ENCODE measurements at regions not wholly inside any gene's neighbourhood (a gene's known extent, or its start where the extent isn't known, plus 50 kb on each side); places are given as distances from the start of the nearest gene placed in this dataset.

DNA sequence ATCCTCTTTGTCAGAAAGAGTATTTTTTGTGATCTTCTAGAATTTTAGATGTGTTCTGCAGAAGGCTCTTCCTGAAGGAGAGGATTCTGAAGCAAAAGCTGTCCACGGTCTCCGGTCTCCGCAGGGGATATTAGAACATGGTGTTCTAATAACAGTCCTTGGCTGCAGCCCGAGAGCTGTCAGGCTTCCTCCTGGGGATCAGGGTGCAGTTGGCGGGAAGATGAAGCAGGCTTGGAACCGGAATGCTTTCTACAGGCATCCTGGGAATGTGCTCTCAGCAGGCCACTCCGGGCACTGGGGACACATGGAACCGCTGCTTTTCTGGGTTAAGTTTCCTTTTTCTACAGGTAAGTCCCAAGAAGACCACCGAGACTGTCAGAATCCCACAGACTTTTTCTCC, 118.6 kb upstream of the PARD3 start:
- TF ChIP-seq, protein P1, sequence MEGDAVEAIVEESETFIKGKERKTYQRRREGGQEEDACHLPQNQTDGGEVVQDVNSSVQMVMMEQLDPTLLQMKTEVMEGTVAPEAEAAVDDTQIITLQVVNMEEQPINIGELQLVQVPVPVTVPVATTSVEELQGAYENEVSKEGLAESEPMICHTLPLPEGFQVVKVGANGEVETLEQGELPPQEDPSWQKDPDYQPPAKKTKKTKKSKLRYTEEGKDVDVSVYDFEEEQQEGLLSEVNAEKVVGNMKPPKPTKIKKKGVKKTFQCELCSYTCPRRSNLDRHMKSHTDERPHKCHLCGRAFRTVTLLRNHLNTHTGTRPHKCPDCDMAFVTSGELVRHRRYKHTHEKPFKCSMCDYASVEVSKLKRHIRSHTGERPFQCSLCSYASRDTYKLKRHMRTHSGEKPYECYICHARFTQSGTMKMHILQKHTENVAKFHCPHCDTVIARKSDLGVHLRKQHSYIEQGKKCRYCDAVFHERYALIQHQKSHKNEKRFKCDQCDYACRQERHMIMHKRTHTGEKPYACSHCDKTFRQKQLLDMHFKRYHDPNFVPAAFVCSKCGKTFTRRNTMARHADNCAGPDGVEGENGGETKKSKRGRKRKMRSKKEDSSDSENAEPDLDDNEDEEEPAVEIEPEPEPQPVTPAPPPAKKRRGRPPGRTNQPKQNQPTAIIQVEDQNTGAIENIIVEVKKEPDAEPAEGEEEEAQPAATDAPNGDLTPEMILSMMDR (IDR thresholded peaks at IDR 0.05): no peak
- TF ChIP-seq POLR2A (IDR thresholded peaks at IDR 0.05): no peak
- DNase-seq (peak in 1 of 3 donors; percentile 57), ATAC-seq (peak in 3 of 4 donors; percentile 17 to 47 (median 33))
- Histone ChIP-seq H3K36me3 (no peaks in the 10 kb centered on the region), H3K9me3 (no peaks in the 10 kb centered on the region), H3K4me1 (no peaks in the 10 kb centered on the region), H3K27ac (no peak overlapping the region), H3K27me3 (no peaks in the 10 kb centered on the region), H3K4me3 (no peak overlapping the region)
- WGBS (ENCODE audit: insufficient coverage, low coverage, low lambda C conversion rate, missing lambda C conversion rate): 49% methylated on average over 7 of the region's 9 CpGs
- intact Hi-C loops (cut with DNase I): no loop called here

- Histone ChIP-seq H3K4me1 (no peaks in the 10 kb centered on the region), H3K27ac (no peak overlapping the region), H3K27me3 (no peaks in the 10 kb centered on the region), H3K4me3 (no peak overlapping the region), H3K36me3 (no peaks in the 10 kb centered on the region), H3K9me3 (no peaks in the 10 kb centered on the region)
- intact Hi-C loops (cut with DNase I): no loop called here
- WGBS (ENCODE audit: insufficient coverage, low coverage, low lambda C conversion rate, missing lambda C conversion rate): 86% methylated on average over 10 of the region's 12 CpGs
- ATAC-seq: no peak
- no peak for DNase-seq
- TF ChIP-seq POLR2A (IDR thresholded peaks at IDR 0.05): no peak
These were observed 117.1 kb upstream of the PARD3 start for GRCh38 chr10:34932235-34932634.

GRCh38 chr10:34931216-34931615, 116.1 kb upstream of the PARD3 start:
- 68% methylated on average over 5 of the region's 5 CpGs for WGBS (ENCODE audit: insufficient coverage, low coverage, low lambda C conversion rate, missing lambda C conversion rate)
- no peaks in the 10 kb centered on the region for H3K9me3 ChIP-seq
- H3K4me1 ChIP-seq: no peaks in the 10 kb centered on the region
- H3K27ac ChIP-seq: no peak overlapping the region
- intact Hi-C loops (cut with DNase I): no loop called here
- ATAC-seq (no peak), DNase-seq (no peak)
- H3K36me3 ChIP-seq: no peaks in the 10 kb centered on the region
- no peaks in the 10 kb centered on the region for H3K27me3 ChIP-seq
- H3K4me3 ChIP-seq: no peak overlapping the region
- TF ChIP-seq POLR2A (IDR thresholded peaks at IDR 0.05): no peak
- TF ChIP-seq, protein P1 (IDR thresholded peaks at IDR 0.05): no peak

GRCh38 chr10:34922138-34922537, 107.0 kb upstream of the PARD3 start:
- intact Hi-C loops (cut with DNase I): no loop called here
- H3K27me3 ChIP-seq: no peaks in the 10 kb centered on the region
- ATAC-seq (no peak), DNase-seq (no peak)
- no peak for TF ChIP-seq POLR2A (IDR thresholded peaks at IDR 0.05)
- TF ChIP-seq, protein P1 (IDR thresholded peaks at IDR 0.05): no peak
- no peaks in the 10 kb centered on the region for H3K4me1 ChIP-seq
- H3K36me3 ChIP-seq: no peaks in the 10 kb centered on the region
- WGBS (ENCODE audit: insufficient coverage, low coverage, low lambda C conversion rate, missing lambda C conversion rate): 59% methylated on average over 3 of the region's 5 CpGs
- H3K4me3 ChIP-seq: no peak overlapping the region
- no peaks in the 10 kb centered on the region for H3K9me3 ChIP-seq
- no peak overlapping the region for H3K27ac ChIP-seq

- intact Hi-C loops (cut with DNase I): no loop called here
- 27% methylated on average over 1 of the region's 1 CpG for WGBS (ENCODE audit: insufficient coverage, low coverage, low lambda C conversion rate, missing lambda C conversion rate)
- ATAC-seq: no peak
- no peaks in the 10 kb centered on the region for H3K4me1 ChIP-seq
- no peak for DNase-seq
- H3K36me3 ChIP-seq: no peaks in the 10 kb centered on the region
- H3K27ac ChIP-seq: no peak overlapping the region
- TF ChIP-seq POLR2A (IDR thresholded peaks at IDR 0.05): no peak
- TF ChIP-seq, protein P1 (IDR thresholded peaks at IDR 0.05): no peak
- H3K9me3 ChIP-seq: no peaks in the 10 kb centered on the region
- no peak overlapping the region for H3K4me3 ChIP-seq
- no peaks in the 10 kb centered on the region for H3K27me3 ChIP-seq
These were observed 105.5 kb upstream of the PARD3 start for GRCh38 chr10:34920578-34920977.
